ENCODE measurements at regions not wholly inside any gene's neighbourhood (a gene's known extent, or its start where the extent isn't known, plus 50 kb on each side); places are given as distances from the start of the nearest gene placed in this dataset.
"Not testable (repeated sequence)": the region's sequence is repeated elsewhere in the genome, so short reads cannot be mapped to it uniquely, and the experiment has no call there.

DNA sequence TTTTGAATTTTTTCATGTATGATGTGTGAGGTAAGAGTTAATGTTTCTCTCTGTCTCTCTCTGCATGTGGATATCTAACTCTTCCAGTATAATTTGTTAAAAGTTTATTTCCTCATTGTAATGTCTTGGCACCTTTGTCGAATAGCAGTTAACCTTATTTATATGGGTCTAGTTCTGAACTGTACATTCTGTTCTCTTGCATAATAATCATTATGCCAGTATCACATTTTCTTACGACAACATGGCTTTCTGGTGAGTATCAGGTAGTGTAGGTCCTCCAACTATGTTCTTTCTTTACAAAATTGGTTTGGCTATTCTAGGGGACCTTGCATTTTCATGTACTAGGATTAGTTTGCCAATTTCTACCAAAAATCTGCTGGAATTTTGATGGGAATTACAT is 337.0 kb upstream of the FZD8 start:
- DNase-seq (ENCODE audit: low spot score), result no peak

DNA sequence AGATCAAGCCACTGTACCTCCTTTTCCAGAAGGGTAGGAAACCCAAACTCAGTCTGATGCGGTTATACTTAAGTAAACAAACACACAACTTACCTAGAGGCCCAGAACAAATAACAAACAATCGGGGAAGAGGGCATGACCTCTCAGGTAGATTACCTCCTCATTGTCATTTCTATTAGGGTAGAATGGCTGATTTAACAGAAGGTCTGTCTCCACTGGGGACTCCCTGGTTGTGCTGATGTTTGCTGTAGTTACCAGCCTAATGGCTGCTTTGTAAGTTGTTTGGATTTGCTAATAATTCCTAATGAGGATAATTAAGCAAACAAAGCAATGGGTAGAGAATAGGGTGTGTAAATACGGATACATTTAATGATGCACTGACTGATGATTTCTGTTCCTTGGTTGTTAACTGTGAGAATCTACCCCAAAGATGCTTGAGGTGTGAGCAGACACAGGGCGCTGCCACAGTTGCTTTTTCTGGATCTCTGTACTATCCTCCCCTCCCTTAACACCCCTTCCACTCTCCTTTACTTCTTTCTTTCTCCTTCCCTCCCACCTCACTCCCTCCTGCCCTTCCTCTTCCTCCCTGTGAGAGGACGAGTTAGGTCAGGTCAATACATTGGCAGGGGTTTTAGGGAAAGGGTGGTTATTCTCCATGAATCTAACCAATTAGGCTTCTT is 332.0 kb upstream of the FZD8 start:
- not testable (repeated sequence) for DNase-seq (ENCODE audit: low spot score)

GRCh38 chr10:35972275-35972674 is 330.2 kb upstream of the FZD8 start:
- DNase-seq (ENCODE audit: low spot score), result no peak

- DNase-seq (ENCODE audit: low spot score), result no peak
Observed at GRCh38 chr10:35971397-35971796, 329.3 kb upstream of the FZD8 start.

DNA sequence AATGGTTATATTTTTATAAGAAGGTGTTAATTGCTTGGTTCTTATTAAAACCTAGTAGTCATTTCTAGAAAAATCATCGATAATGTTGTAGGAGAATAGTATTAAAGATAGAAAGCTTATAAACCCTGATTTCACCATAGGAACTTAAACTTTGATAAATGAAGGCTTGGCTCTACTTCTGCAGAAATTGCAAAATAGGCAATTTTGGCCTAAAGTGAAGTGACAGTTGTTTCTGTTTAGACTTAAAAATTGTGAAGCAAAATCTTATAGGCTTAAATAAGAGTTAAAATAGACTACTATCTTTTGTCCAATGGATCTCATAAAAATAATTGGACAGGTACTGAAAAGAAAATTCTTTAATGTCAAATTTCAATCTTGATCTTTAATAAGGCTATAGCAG is 321.6 kb upstream of the FZD8 start:
- no peak for DNase-seq (ENCODE audit: low spot score)

GRCh38 chr10:35961501-35961900 is 319.4 kb upstream of the FZD8 start:
- DNase-seq (ENCODE audit: low spot score), result no peak

DNA sequence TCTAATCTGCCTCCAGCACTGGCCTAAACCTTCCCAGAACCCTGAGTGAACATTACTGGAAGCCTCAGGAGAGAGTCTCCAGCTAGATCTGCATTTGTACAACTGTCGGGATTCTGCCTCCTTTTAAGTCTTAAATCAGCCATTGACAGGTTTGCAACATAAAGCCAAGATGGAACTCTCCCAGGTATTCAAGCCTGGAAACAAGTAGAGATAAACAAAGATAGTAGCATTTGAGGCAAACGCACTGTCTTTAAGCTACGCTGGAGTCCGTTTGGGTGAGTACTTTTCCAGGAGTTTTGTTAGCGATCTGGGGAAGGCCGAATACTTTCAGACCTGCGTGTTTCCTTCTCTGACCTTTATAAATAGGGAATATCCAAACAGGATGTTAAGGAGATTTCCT is 317.2 kb upstream of the FZD8 start:
- DNase-seq (ENCODE audit: low spot score), result no peak

DNA sequence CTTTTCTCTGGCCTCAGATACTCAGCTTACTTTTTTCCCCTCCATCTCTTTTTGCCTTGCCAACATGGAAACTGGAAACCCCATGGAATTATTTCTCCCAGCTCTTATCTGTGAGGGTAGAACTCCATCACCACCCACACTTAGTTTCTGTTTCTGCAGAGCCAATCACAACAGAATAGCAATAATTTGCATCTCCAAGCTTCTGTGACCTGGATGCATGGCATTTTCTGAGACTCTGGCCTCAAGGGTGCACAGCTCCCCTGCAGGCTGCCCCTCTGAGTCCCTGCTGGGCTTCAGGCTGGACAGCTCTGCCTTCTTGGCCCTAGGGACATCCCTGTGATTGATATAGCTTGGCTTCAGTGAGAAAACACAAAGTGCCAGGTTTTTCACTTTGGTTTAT is 316.5 kb upstream of the FZD8 start:
- not testable (repeated sequence) for DNase-seq (ENCODE audit: low spot score)

- DNase-seq (ENCODE audit: low spot score), result no peak
Observed at GRCh38 chr10:35950701-35951100, 308.6 kb upstream of the FZD8 start.

- no peak for DNase-seq (ENCODE audit: low spot score)
Observed at GRCh38 chr10:35950226-35950625, 308.1 kb upstream of the FZD8 start.

GRCh38 chr10:35949811-35950211 is 307.7 kb upstream of the FZD8 start:
- no peak for DNase-seq (ENCODE audit: low spot score)

DNA sequence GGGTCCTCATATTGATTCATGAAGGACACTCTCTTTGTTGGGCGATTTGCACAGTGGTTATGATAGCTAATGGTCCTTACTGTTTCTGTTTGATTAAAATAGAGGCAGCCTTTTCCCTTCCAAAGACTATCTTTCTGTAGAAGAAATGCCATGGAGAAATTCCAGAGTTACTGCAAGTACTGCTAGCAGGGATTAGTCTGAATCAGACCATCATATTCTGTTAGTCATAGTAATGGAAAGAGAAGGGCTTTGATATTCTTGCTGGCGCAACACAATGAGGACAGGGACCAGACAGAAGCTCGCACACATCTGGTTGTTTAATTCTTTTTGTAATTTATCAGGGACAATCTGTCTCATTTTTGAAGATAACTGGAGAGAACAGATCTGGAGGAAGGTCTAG is 304.5 kb upstream of the FZD8 start:
- DNase-seq (ENCODE audit: low spot score), result no peak

DNA sequence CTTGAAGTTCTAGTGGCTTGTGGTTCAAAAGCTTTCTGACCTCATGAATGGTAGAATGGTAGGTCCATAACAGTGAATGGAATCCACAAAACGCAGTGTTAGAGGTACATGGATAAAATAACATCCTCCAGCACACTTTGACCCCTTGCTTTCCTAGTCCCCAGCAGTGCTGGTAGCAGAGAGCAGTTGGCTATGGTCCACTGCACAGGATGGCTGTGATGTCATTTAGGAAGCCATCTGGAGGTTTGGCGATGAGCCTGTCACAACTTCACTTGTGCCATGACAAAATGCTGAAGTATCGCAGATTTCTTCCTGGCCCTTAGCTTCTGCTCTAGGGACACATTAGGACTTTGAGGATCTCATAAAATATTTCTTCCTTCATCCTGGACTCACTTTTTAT is 300.0 kb upstream of the FZD8 start:
- no peak for DNase-seq (ENCODE audit: low spot score)

DNA sequence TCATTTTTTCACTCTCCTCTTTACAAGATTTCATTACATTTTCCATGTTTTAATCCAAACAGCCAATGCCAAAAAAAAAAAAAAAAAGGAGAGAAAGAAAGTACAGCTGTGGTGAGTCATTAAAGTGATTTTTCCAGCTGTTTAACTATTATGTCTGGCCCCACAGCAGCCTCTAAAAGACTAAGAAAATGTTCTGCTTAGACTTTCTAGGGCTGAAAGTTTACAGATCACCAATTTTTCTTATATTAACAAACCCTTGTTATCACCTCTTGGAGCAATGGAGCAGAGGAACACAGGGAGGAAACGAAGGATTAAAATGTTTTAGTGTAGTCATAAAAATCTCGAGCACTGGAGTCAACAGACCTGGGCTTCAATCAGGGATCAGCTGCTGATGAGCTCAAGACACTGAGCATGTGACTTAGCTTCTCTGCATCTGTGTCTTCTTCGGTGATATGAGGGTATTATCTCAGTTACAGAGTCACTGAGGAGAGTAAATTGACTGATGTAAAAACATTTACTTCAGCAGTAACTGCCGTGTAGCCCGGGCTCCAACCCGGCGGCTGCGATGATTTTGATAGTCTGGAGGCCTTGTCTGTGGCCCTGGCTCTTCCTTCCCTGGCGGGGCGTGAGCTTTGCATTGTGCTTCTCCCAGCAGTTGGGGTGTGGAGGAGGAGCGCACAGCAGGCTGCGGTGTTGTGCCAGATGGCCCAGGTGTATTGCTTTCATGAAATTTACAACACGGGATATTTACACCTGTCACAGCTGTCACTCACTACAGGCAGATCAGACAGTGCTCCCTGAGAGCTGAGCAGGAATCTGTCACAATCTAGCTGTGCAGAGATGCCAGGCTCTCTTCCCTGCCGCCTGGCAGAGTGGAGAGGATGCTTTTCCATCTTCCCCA is 298.3 kb upstream of the FZD8 start:
- DNase-seq (ENCODE audit: low spot score), result no peak

DNA sequence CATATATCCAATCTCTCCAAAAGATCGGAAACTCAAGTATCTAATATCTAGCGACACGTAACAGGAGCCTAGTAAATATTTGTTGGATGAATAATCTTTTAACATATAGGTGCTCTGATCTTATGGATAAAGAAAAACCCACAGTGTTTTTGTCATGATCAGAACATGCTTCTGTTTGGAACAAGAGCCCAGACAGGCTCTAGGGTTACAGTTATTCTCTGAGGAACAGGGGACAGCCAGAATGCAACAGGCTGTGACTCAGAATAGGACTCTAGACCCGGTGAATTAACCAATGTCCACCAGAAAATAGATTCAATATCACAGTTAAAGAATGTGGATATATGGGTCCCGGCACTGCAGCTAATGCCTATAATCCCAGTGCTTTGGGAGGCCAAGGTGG is 296.1 kb upstream of the FZD8 start:
- no peak for DNase-seq (ENCODE audit: low spot score)

- DNase-seq (ENCODE audit: low spot score), result no peak
Observed at GRCh38 chr10:35937546-35937945, 295.4 kb upstream of the FZD8 start.

DNA sequence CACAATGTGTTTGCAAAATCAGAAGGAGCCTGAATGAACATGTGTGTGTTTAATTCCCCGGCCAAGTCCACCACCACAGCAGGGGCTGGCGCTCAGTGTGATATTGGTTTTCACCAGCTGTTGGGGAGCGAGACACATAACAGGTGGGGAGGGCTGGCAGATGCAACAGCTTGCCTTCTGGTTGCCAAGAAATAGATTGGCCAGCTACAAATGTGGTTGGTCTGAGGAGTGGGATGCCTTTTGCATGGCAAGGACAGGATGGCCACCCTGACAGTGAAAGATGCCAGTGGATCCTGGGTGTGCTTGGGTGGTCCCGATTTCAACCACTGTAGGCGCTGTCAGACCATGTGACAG is 292.5 kb upstream of the FZD8 start:
- no peak for DNase-seq (ENCODE audit: low spot score)

- no peak for DNase-seq (ENCODE audit: low spot score)
Observed at GRCh38 chr10:35933940-35934641, 292.0 kb upstream of the FZD8 start.

GRCh38 chr10:35933491-35933890 is 291.4 kb upstream of the FZD8 start:
- no peak for DNase-seq (ENCODE audit: low spot score)

GRCh38 chr10:35929962-35930361 is 287.9 kb upstream of the FZD8 start:
- DNase-seq (ENCODE audit: low spot score), result not testable (repeated sequence)

DNA sequence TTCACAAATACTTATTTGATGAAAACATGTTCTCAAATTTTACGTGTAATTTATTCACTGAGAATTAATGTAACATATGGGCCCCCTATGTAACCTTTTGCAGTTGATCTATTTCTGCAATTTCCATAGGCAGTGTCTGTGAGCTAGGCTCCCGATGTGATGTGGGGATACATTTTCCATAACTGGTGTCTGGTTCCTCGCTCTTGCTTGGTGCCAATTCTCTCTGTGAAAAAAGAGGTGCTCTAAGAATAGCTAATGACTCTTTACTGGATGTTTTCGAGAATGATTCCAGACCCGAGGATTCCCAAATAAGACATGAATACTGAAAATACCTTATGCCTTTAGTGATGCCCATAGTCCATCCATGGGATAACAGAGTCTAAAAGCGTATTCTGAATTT is 286.7 kb upstream of the FZD8 start:
- no peak for DNase-seq (ENCODE audit: low spot score)

- DNase-seq (ENCODE audit: low spot score), result no peak
Observed at GRCh38 chr10:35927990-35928488, 285.9 kb upstream of the FZD8 start.

DNA sequence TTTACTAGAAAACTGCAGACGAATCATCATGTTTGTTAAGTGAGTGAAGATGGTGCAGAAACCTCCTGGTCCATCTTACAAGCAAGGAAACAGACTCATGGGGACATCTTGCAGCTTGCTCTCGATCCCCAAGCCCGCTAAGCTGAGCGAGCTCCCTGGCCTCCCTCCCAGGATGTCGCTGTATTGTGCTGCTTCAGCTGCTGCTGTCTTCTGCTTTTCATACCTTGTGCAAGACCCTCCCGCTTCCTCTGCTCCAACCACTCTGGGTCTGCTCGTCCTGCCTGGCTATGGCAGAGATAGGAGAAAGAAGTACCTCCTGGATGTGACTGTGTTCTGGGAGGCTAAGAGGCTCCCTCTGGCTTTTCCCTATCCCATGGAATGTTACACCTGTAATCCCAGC is 285.2 kb upstream of the FZD8 start:
- DNase-seq (ENCODE audit: low spot score), result no peak

Measured in NAMALWA (cell line).